Heart left ventricle (tissue), 16 donors: ENCODE measurements at regions not wholly inside any gene's neighbourhood (a gene's known extent, or its start where the extent isn't known, plus 50 kb on each side); places are given as distances from the start of the nearest gene placed in this dataset.

ENCODE experiments used
- ATAC-seq, 4 donors: fragments of 200-7000 bp; cut with Tn5 transposase; one replicate each; pipeline ENCODE4 v1.9.1; 2020 to 2022; ENCODE audit warnings: moderate library complexity in 4 of 4, mild to moderate bottlenecking in 3 of 4, moderate number of reproducible peaks in 1 of 4
- DNase-seq, 5 donors: peaks; one replicate each; pipeline ENCODE4 v3.0.0-alpha.2; 2020
- H3K27ac ChIP-seq, 12 donors: fragments of 200-600 bp; sonication (generic) in 4 of 12; one replicate each; pipeline versions ENCODE4 v1.5.0 to v1.8.0; 2016 to 2022; ENCODE audit warnings: mild to moderate bottlenecking in 2 of 12
- H3K27me3 ChIP-seq, 9 donors: fragments of 200-600 bp; sonication (generic) in 2 of 9; one replicate each; pipeline versions ENCODE4 v1.5.1 to v1.8.0; 2016 to 2022; ENCODE audit warnings: mild to moderate bottlenecking in 3 of 9
- H3K36me3 ChIP-seq, 9 donors: fragments of 200-600 bp; sonication (generic) in 2 of 9; one replicate each; pipeline versions ENCODE4 v1.5.0 to v1.8.0; 2018 to 2022; ENCODE audit warnings: mild to moderate bottlenecking in 2 of 9
- H3K4me1 ChIP-seq, 12 donors: fragments of 200-600 bp; sonication (generic) in 4 of 12; one replicate each; pipeline versions ENCODE4 v1.5.0 to v1.8.0; 2016 to 2022; ENCODE audit warnings: mild to moderate bottlenecking in 3 of 12
- H3K4me3 ChIP-seq, 12 donors: fragments of 200-600 bp; sonication (generic) in 4 of 12; one replicate each; pipeline versions ENCODE4 v1.5.0 to v1.8.0; 2017 to 2022; ENCODE audit warnings: mild to moderate bottlenecking in 9 of 12, moderate library complexity in 4 of 12
- H3K9me3 ChIP-seq, 12 donors: fragments of 200-600 bp; sonication (generic) in 4 of 12; one replicate each; pipeline versions ENCODE4 v1.5.0 to v1.8.0; 2016 to 2022; ENCODE audit warnings: mild to moderate bottlenecking in 1 of 12
- POLR2A ChIP-seq, 2 donors: fragments of 450-650 bp; IDR thresholded peaks; one replicate each; pipeline ENCODE4 v1.6.1; 2017; ENCODE audit warnings: antibody characterized with exemption in 2 of 2, mild to moderate bottlenecking in 2 of 2, moderate library complexity in 2 of 2
- WGBS, 4 donors: extraction: QIAGEN DNeasy Blood & Tissue Kit in 2 of 4; methylation state at CpG; one replicate each; pipeline versions ENCODE4 v1.1.5 to v1.1.7; 2013 to 2018; 5-methylcytosine and 5-hydroxymethylcytosine counted together
- intact Hi-C, 10 donors: fragments of 100-400 bp; cut with DNase I; formaldehyde crosslinking; loops; one replicate each; pipeline versions ENCODE4 v1.11.1 to v1.14.2; 2022
- TF ChIP-seq, protein P1 (sequence below), 12 donors: fragments of 200-600 bp; sonication (generic) in 4 of 12; IDR thresholded peaks; one replicate each; pipeline versions ENCODE4 v1.5.0 to v1.8.0; 2018 to 2022; ENCODE audit warnings: antibody characterized with exemption in 12 of 12, mild to moderate bottlenecking in 5 of 12
- donor health status: ischemic (EF 13 %, LVEDD 7.1; RV severe dilation, severe dysfunction).
- donor health status: healthy with polysubstance abuse.
- donor health status: DM: no; HTN: yes; CAD: no.
- donor health status: DM: no; HTN: no; CAD: no.
- donor health status: ischemic (EF 25% LVEDD 6.9; RV normal size, moderate dysfunction).
- donor health status: ischemic (EF 25% LVEDD 5.7; RV mildly dilated, moderate dysfunction).
- donor health status: healthy.
- donor health status: DM: yes; HTN: yes; CAD: no.
- donor health status: ischemic (EF 35%, LVEDD 5.7; RV mildly dilated, moderate dysfunction).
- donor health status: nonischemic (EF 11% LVEDD 7.7; RV severe dilation, severe dysfunction).
- donor health status: DM: yes; HTN: yes; CAD: no.
- donor health status: PGD.
- donor health status: ischemic (EF 29% LVEDD 5.4; RV normal size, mild dysfunction).
- donor health status: nonischemic (EF 23%, LVEDD 6.1; RV moderate dilation, normal function).

DNA sequence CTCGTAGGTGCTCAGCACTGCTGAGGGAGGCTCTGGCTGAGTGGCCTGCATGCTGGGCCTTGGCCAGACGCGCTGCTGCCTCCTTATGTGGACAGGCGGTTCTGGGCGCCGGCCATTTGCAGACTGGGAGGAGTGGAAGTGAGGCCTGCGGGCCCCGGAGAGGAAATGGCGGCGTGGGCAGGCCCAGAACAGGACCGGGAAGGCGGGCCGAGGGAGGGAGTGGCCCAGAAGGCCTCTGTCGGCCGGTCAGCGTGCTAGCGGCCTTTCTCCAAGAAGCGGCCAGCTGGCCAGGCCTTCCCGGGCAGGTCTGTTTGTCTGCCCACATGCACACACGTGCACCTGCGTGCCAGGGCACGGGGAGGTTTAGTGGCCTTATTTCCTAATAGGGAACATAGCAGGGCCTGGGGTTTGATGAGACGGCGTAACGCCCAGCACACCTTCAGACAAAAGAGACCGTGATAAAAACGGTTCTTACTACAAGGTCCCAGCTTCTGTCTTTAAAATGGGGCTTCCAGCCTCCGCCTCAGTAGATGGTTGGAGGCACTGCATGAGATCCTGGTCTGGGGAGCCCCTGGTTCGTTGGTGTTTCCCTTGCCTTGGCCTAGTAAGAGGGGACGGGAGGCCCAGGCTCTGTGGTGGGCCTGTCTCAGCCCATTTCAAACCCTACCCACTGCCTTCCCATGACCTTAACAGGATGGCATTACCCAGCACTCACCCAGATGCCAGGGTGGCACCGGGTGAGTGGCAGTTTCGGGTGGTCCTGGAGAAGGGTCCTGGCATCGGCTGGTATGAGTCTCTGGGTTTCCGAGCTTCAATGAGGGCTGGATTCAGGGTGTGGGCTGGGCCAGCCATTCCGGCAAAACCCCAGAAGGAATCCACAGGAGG, 65.1 kb upstream of the PPARA start:
- H3K4me3 ChIP-seq = peak overlapping the region in 11 of 12 donors; percentile 1 to 97 (median 40)
- intact Hi-C loops = no loop called here
- H3K9me3 ChIP-seq = no peaks in the 10 kb centered on the region
- ATAC-seq (peak; percentile 53 to 77 (median 58)), DNase-seq (peak; percentile 91 to 94 (median 93))
- H3K4me1 ChIP-seq = peaks cover 45 to 100% (median 89%) of the 10 kb centered on the region in 12 donors
- 33 to 54% (median 44%) methylated on average over 31 to 35 of the region's 35 CpGs for WGBS, 4 donors
- H3K36me3 ChIP-seq = peaks cover 0 to 61% (median 27%) of the 10 kb centered on the region in 9 donors
- H3K27ac ChIP-seq = peak overlapping the region; percentile 83 to 100 (median 98)
- TF ChIP-seq POLR2A (IDR thresholded peaks at IDR 0.05) = peak in 1 of 2 donors; percentile 67
- TF ChIP-seq, protein P1, sequence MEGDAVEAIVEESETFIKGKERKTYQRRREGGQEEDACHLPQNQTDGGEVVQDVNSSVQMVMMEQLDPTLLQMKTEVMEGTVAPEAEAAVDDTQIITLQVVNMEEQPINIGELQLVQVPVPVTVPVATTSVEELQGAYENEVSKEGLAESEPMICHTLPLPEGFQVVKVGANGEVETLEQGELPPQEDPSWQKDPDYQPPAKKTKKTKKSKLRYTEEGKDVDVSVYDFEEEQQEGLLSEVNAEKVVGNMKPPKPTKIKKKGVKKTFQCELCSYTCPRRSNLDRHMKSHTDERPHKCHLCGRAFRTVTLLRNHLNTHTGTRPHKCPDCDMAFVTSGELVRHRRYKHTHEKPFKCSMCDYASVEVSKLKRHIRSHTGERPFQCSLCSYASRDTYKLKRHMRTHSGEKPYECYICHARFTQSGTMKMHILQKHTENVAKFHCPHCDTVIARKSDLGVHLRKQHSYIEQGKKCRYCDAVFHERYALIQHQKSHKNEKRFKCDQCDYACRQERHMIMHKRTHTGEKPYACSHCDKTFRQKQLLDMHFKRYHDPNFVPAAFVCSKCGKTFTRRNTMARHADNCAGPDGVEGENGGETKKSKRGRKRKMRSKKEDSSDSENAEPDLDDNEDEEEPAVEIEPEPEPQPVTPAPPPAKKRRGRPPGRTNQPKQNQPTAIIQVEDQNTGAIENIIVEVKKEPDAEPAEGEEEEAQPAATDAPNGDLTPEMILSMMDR (IDR thresholded peaks at IDR 0.05) = no peak
- no peaks in the 10 kb centered on the region for H3K27me3 ChIP-seq

DNA sequence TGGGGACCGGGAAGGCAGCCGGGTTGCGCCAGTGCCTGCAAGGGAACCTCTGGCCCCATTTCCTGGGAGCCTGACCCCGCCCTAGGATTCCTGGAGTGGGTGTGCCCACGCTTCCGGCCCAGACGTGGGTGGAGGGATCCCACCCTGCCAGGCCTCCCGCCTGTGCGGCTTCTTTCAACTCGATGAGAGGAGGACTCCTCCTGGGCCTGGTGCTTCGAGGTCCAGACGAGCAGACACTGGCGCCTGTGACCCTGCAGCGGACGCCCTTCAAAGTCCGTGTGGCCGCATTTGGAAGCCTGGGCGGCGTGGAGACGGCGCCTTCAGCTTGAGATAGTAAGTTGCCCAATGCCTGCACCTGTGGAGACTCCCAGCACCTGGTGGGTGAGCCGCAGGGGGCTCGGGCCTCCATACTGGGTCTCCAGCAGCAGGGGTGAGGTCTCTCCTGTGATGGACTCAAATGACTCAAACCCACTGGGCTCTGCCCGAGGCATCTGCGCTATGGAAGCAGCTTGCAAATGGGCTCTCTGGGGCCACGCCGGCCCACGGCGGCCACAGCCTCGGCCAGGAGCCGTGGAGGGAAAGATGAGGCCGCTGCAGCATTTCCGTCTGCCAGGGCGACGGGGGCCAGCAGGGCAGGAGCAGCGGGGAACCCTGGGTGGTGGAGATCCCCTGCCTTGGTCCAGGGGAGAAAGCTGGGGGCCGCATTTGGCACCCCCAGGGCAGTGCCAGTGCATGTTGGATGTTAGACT, 64.3 kb upstream of the PPARA start:
- peak overlapping the region; percentile 83 to 100 (median 98) for H3K27ac ChIP-seq
- ATAC-seq (peak in 3 of 4 donors; percentile 18 to 49 (median 48)), DNase-seq (peak; percentile 72 to 92 (median 87))
- H3K4me1 ChIP-seq = peaks cover 54 to 100% (median 95%) of the 10 kb centered on the region in 12 donors
- H3K4me3 ChIP-seq = peak overlapping the region in 11 of 12 donors; percentile 19 to 97 (median 40)
- WGBS, 4 donors = 20 to 50% (median 35%) methylated on average over 18 to 37 of the region's 37 CpGs
- intact Hi-C loops = loop anchor here in 1 of 10 donors (2.0 kb wide), 1 partner anchor 21 kb away; no protein-coding TSS in a partner anchor
- H3K36me3 ChIP-seq = peaks cover 0 to 69% (median 32%) of the 10 kb centered on the region in 9 donors
- TF ChIP-seq, protein P1 (IDR thresholded peaks at IDR 0.05) = no peak
- TF ChIP-seq POLR2A (IDR thresholded peaks at IDR 0.05) = no peak
- no peaks in the 10 kb centered on the region for H3K9me3 ChIP-seq
- H3K27me3 ChIP-seq = no peaks in the 10 kb centered on the region

DNA sequence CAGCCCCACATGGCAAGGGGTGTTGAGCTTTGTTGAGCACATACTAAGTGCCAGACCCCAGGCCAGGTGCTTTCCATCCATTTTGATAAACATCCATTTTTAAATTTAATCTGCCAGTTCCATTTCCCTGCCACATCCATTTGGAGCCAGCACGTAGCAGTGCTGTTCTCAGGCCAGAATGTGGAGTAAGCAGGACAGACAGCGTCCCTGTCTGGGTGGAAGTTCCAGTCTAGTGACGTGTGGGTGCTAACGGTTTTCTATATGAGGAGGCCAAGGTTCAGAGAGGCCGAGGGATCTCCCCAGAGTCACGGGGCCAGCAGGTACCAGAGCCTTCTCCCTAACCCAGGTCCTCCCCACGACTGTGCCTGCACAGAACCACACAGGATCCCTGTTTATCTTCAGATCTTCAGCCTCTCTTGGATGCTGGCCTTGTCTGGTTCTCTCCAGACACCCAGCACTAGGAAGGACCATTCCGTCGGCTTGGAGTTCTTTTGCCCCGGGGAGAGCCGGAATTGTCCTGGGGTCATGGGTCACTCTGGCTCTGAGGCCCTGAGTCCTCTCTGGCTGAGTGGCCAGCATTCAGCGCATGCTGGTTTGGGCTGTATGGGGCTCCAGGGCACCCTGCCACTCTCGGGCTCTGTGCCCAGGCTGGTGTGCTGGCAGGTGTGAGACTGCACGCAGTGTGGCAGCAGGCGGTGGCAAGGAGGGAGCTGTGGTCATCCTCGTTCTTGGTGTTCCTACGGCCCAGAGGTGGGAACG, 63.6 kb upstream of the PPARA start:
- Histone ChIP-seq H3K9me3 (no peaks in the 10 kb centered on the region), H3K4me1 (peaks cover 54 to 100% (median 98%) of the 10 kb centered on the region in 12 donors), H3K4me3 (peak overlapping the region in 11 of 12 donors; percentile 4 to 97 (median 40)), H3K27ac (peak overlapping the region; percentile 83 to 100 (median 98)), H3K36me3 (peaks cover 0 to 75% (median 39%) of the 10 kb centered on the region in 9 donors), H3K27me3 (no peaks in the 10 kb centered on the region)
- no peak for TF ChIP-seq POLR2A (IDR thresholded peaks at IDR 0.05)
- TF ChIP-seq, protein P1 (IDR thresholded peaks at IDR 0.05) = no peak
- WGBS, 4 donors = 31 to 57% (median 43%) methylated on average over 14 to 18 of the region's 18 CpGs
- ATAC-seq (peak in 1 of 4 donors; percentile 2), DNase-seq (peak in 3 of 5 donors; percentile 43 to 63 (median 50))
- intact Hi-C loops = loop anchor here in 1 of 10 donors (2.0 kb wide), 1 partner anchor 20 kb away; no protein-coding TSS in a partner anchor
